Lung (tissue), 11 donors: ENCODE measurements at regions not wholly inside any gene's neighbourhood (a gene's known extent, or its start where the extent isn't known, plus 50 kb on each side); places are given as distances from the start of the nearest gene placed in this dataset.
"Not testable (repeated sequence)": the region's sequence is repeated elsewhere in the genome, so short reads cannot be mapped to it uniquely, and the experiment has no call there.

Source experiments
- ATAC-seq: fragments of 200-7000 bp; cut with Tn5 transposase; one replicate; pipeline ENCODE4 v1.9.1; 2020; ENCODE audit warnings: moderate number of reproducible peaks; ENCODE audit not compliant: insufficient read depth, low FRiP score
- DNase-seq, 3 donors: peaks; one replicate each; pipeline ENCODE4 v3.0.0-alpha.2; 2013 to 2017
- H3K27ac ChIP-seq, 2 donors: one replicate each; pipeline ENCODE4 v1.5.1; 2013; ENCODE audit warnings: mild to moderate bottlenecking in 2 of 2, moderate library complexity in 2 of 2, control low read depth in 1 of 2, inconsistent platforms in 1 of 2, low read depth in 1 of 2, low read length in 1 of 2
- H3K27me3 ChIP-seq, 3 donors: one replicate each; pipeline ENCODE4 v1.5.1; 2013; ENCODE audit warnings: low read length in 2 of 3; ENCODE audit not compliant: control insufficient read depth in 3 of 3, insufficient read depth in 3 of 3
- H3K36me3 ChIP-seq, 4 donors: one replicate each; pipeline ENCODE4 v1.5.1; 2013; ENCODE audit warnings: low read length in 4 of 4, mild to moderate bottlenecking in 1 of 4, moderate library complexity in 1 of 4; ENCODE audit not compliant: control insufficient read depth in 4 of 4, insufficient read depth in 4 of 4
- H3K4me1 ChIP-seq, 5 donors: one replicate each; pipeline ENCODE4 v1.5.1; 2013; ENCODE audit warnings: low read length in 5 of 5, mild to moderate bottlenecking in 2 of 5, moderate library complexity in 1 of 5; ENCODE audit not compliant: control insufficient read depth in 5 of 5, insufficient read depth in 5 of 5
- H3K4me3 ChIP-seq: one replicate; pipeline ENCODE4 v1.5.1; 2013; ENCODE audit warnings: mild to moderate bottlenecking, control low read depth, moderate library complexity
- H3K9ac ChIP-seq, 2 donors: one replicate each; pipeline ENCODE4 v1.5.1; 2013; ENCODE audit warnings: low read length in 2 of 2, control low read depth in 1 of 2; ENCODE audit not compliant: insufficient read depth in 1 of 2
- H3K9me3 ChIP-seq, 4 donors: one replicate each; pipeline ENCODE4 v1.5.1; 2013; ENCODE audit warnings: low read length in 3 of 4, mild to moderate bottlenecking in 1 of 4, moderate library complexity in 1 of 4; ENCODE audit not compliant: control insufficient read depth in 4 of 4, insufficient read depth in 3 of 4
- WGBS, 2 donors: extraction: QIAGEN DNeasy Blood & Tissue Kit; methylation state at CpG; one replicate each; pipeline ENCODE4 v1.1.7; 2013; 5-methylcytosine and 5-hydroxymethylcytosine counted together
- TF ChIP-seq, protein P1 (sequence below): IDR thresholded peaks from 2 replicates; pipeline ENCODE4 v1.5.1; 2012; ENCODE audit warnings: mild to moderate bottlenecking; ENCODE audit errors: control extremely low read depth, extremely low read depth
- donor health status: control.
- donor health status: control.
- donor health status: Bipolar disorder and iron deficiency.
- donor health status: healthy.
- donor health status: DM: yes; HTN: yes; CAD: no.

- Histone ChIP-seq H3K4me3 (no peak overlapping the region), H3K27ac (no peak overlapping the region), H3K36me3 (no peaks in the 10 kb centered on the region), H3K9ac (no peak overlapping the region), H3K4me1 (no peaks in the 10 kb centered on the region), H3K27me3 (no peaks in the 10 kb centered on the region), H3K9me3 (no peaks in the 10 kb centered on the region)
- WGBS, 2 donors, result 73 to 76% methylated on average over 1 of the region's 1 CpG
- DNase-seq (no peak), ATAC-seq (no peak)
- TF ChIP-seq, protein P1, sequence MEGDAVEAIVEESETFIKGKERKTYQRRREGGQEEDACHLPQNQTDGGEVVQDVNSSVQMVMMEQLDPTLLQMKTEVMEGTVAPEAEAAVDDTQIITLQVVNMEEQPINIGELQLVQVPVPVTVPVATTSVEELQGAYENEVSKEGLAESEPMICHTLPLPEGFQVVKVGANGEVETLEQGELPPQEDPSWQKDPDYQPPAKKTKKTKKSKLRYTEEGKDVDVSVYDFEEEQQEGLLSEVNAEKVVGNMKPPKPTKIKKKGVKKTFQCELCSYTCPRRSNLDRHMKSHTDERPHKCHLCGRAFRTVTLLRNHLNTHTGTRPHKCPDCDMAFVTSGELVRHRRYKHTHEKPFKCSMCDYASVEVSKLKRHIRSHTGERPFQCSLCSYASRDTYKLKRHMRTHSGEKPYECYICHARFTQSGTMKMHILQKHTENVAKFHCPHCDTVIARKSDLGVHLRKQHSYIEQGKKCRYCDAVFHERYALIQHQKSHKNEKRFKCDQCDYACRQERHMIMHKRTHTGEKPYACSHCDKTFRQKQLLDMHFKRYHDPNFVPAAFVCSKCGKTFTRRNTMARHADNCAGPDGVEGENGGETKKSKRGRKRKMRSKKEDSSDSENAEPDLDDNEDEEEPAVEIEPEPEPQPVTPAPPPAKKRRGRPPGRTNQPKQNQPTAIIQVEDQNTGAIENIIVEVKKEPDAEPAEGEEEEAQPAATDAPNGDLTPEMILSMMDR, result no peak
Observed at GRCh38 chr5:121429761-121430160, 421.9 kb upstream of the FTMT start.

- Histone ChIP-seq H3K9ac (no peak overlapping the region), H3K36me3 (no peaks in the 10 kb centered on the region), H3K4me1 (no peaks in the 10 kb centered on the region), H3K4me3 (no peak overlapping the region), H3K27me3 (no peaks in the 10 kb centered on the region), H3K9me3 (no peaks in the 10 kb centered on the region), H3K27ac (no peak overlapping the region)
- ATAC-seq (no peak), DNase-seq (peak in 1 of 3 donors; percentile 16)
- TF ChIP-seq, protein P1, result no peak
- WGBS, 2 donors, result 39 to 52% methylated on average over 4 of the region's 4 CpGs
Observed at GRCh38 chr5:121430538-121430937, 421.1 kb upstream of the FTMT start.

DNA sequence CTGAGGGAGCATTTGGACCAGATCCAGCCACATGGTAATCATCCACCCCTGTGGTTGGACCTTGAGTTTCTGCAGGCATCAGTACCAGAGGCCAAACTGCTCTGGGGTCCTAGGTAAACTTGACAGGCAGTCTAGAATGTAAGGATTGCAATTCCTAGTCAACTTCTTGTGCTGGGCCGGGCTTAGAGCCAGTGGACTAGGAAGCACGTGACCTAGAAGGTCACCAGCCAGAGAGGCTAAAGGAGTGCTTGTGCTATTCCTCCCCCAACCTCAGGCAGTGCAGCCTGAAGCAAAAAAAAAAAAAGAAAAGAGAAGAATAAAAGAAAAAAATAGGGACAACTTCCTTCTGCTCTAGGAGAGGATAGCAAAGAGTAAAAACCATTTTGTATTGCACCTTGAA is 406.2 kb upstream of the FTMT start:
- DNase-seq (no peak), ATAC-seq (no peak)
- Histone ChIP-seq H3K9me3 (peaks cover 0 to 3% (median 0%) of the 10 kb centered on the region in 4 donors), H3K36me3 (no peaks in the 10 kb centered on the region), H3K4me3 (no peak overlapping the region), H3K27me3 (no peaks in the 10 kb centered on the region), H3K9ac (no peak overlapping the region), H3K4me1 (no peaks in the 10 kb centered on the region), H3K27ac (no peak overlapping the region)
- TF ChIP-seq, protein P1, result no peak
- 77 to 81% methylated on average over 2 of the region's 2 CpGs for WGBS, 2 donors

GRCh38 chr5:121462441-121462840 is 389.2 kb upstream of the FTMT start:
- Histone ChIP-seq H3K27ac (no peak overlapping the region), H3K36me3 (no peaks in the 10 kb centered on the region), H3K27me3 (no peaks in the 10 kb centered on the region), H3K9ac (no peak overlapping the region), H3K4me1 (no peaks in the 10 kb centered on the region), H3K4me3 (no peak overlapping the region), H3K9me3 (no peaks in the 10 kb centered on the region)
- DNase-seq, result no peak
- ATAC-seq, result no peak
- 77 to 81% methylated on average over 3 of the region's 3 CpGs for WGBS, 2 donors
- TF ChIP-seq, protein P1, result no peak

DNA sequence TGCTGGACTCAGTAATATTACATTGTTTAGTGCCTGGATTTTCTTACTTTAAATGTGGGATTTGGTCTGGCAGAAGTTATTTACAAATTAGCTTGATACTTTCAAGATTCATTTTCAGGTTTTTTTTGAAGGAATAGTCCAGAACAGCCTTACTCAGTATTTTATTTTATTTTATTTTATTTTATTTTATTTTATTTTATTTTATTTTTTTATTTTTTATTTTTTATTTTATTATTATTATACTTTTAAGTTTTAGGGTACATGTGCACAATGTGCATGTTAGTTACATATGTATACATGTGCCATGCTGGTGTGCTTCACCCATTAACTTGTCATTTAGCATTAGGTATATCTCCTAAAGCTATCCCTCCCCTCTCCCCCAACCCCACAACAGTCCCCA is 380.5 kb upstream of the FTMT start:
- H3K9ac ChIP-seq, H3K27me3 ChIP-seq, H3K4me3 ChIP-seq, H3K9me3 ChIP-seq, H3K4me1 ChIP-seq, H3K36me3 ChIP-seq, DNase-seq, ATAC-seq, H3K27ac ChIP-seq: not testable (repeated sequence)
